Effector memory CD8-positive, alpha-beta T cell (primary cell): ENCODE measurements at regions not wholly inside any gene's neighbourhood (a gene's known extent, or its start where the extent isn't known, plus 50 kb on each side); places are given as distances from the start of the nearest gene placed in this dataset.

Experiments
- ATAC-seq: fragments of 150-1000 bp; cut with Tn5 transposase; replicated peaks from 2 replicates; pipeline ENCODE4 v1.10.0; 2021; ENCODE audit warnings: mild to moderate bottlenecking, moderate library complexity
- DNase-seq, 3 experiments: peaks; one replicate each; pipeline ENCODE4 v3.0.0; 2021
- H3K27ac Mint-ChIP-seq, 2 donors: one replicate each; pipeline ENCODE4 v1.8.0; 2022; ENCODE audit warnings: mild to moderate bottlenecking in 2 of 2, mixed read lengths in 2 of 2, moderate library complexity in 2 of 2
- H3K27me3 Mint-ChIP-seq, 2 donors: one replicate each; pipeline ENCODE4 v1.8.0; 2022; ENCODE audit warnings: mixed read lengths in 2 of 2
- H3K36me3 Mint-ChIP-seq: one replicate; pipeline ENCODE4 v1.8.0; 2022; ENCODE audit warnings: mild to moderate bottlenecking, moderate library complexity, mixed read lengths; ENCODE audit not compliant: insufficient read depth
- H3K4me1 Mint-ChIP-seq, 2 donors: one replicate each; pipeline ENCODE4 v1.8.0; 2022; ENCODE audit warnings: low read depth in 2 of 2, mixed read lengths in 2 of 2
- H3K4me3 Mint-ChIP-seq, 2 donors: one replicate each; pipeline ENCODE4 v1.8.0; 2022; ENCODE audit warnings: mild to moderate bottlenecking in 2 of 2, mixed read lengths in 2 of 2, moderate library complexity in 2 of 2
- H3K9me3 Mint-ChIP-seq, 2 donors: one replicate each; pipeline ENCODE4 v1.8.0; 2022; ENCODE audit warnings: mixed read lengths in 2 of 2

DNA sequence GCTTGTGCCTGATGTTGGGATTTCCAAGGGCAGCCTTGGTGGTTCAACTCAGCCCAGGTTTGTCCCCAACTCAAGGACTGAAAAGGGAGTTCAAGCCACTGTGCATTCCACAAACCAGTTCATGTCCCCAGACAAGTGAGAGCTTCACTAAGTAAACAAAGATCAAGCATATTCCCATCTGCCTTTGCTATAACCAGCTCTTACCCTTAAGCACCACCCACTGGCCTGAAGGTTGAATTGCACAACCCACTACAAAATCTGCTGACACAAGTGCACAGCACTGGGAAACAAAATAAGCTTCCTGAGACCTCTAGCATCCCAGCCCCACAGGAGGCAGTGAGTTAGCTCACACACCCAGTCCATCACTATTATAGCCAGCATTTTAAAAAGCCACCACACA lies 516.7 kb downstream of the NR4A2 start:
- DNase-seq, result no peak
- no peak for ATAC-seq
- H3K9me3 Mint-ChIP-seq, result peaks cover 6 to 9% of the 10 kb centered on the region in 2 donors
- no peak overlapping the region for H3K27ac Mint-ChIP-seq
- H3K4me1 Mint-ChIP-seq, result no peaks in the 10 kb centered on the region
- no peak overlapping the region for H3K4me3 Mint-ChIP-seq
- no peaks in the 10 kb centered on the region for H3K36me3 Mint-ChIP-seq
- no peaks in the 10 kb centered on the region for H3K27me3 Mint-ChIP-seq

DNA sequence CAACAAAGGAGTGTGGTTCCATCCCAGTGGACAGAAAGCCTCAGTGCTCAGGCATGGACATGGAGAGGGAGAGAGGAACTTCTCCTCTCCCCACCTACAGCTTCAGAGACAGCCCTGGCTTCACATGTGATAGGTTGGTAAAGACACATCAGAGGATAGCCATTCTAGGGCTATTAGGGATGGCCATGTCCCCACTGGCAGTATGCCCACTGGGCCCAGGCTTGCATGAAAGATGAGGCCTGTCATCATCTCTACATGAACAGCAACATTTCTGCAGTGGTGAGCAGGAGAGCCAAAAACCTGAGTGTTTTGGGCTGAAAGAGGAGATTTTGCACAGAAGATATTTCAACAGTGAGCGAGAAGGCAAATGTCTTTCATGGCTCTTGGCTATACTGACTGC lies 517.2 kb downstream of the NR4A2 start:
- Mint-ChIP-seq H3K27me3 (no peaks in the 10 kb centered on the region), H3K36me3 (no peaks in the 10 kb centered on the region), H3K4me1 (no peaks in the 10 kb centered on the region), H3K9me3 (peaks cover 6 to 8% of the 10 kb centered on the region in 2 donors), H3K4me3 (no peak overlapping the region), H3K27ac (no peak overlapping the region)
- DNase-seq (no peak), ATAC-seq (no peak)

DNA sequence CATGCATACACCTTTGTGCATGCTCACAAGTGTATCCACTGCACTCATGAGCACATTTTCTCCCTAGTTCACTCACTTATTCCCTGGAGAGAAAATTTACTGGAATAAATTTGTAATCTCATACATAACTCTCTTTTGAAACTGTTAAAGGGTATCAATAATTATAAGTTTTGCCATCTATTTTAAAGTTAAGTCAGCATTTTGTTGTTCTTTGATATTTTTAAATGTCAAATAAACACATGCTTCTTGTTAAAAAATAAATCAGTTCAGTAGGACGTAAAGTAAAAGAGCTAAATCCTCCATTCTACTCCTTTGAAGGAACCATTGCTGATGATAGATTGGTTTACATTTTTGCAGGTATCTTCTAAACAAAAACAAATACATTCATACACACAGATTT lies 522.1 kb downstream of the NR4A2 start:
- ATAC-seq (no peak), DNase-seq (no peak)
- no peaks in the 10 kb centered on the region for H3K27me3 Mint-ChIP-seq
- H3K27ac Mint-ChIP-seq, result no peak overlapping the region
- H3K4me3 Mint-ChIP-seq, result no peak overlapping the region
- peaks cover 4 to 6% of the 10 kb centered on the region in 2 donors for H3K9me3 Mint-ChIP-seq
- no peaks in the 10 kb centered on the region for H3K4me1 Mint-ChIP-seq
- no peaks in the 10 kb centered on the region for H3K36me3 Mint-ChIP-seq

- DNase-seq, result no peak
- Mint-ChIP-seq H3K36me3 (no peaks in the 10 kb centered on the region), H3K4me3 (no peak overlapping the region), H3K27ac (no peak overlapping the region), H3K4me1 (no peaks in the 10 kb centered on the region), H3K9me3 (peaks cover 0 to 7% of the 10 kb centered on the region in 2 donors), H3K27me3 (no peaks in the 10 kb centered on the region)
- no peak for ATAC-seq
Measured at GRCh38 chr2:155802888-155803287, 529.6 kb downstream of the NR4A2 start.

- no peaks in the 10 kb centered on the region for H3K36me3 Mint-ChIP-seq
- H3K27me3 Mint-ChIP-seq, result no peaks in the 10 kb centered on the region
- H3K9me3 Mint-ChIP-seq, result peaks cover 6 to 9% of the 10 kb centered on the region in 2 donors
- ATAC-seq, result no peak
- H3K4me1 Mint-ChIP-seq, result no peaks in the 10 kb centered on the region
- no peak for DNase-seq
- no peak overlapping the region for H3K4me3 Mint-ChIP-seq
- no peak overlapping the region for H3K27ac Mint-ChIP-seq
Measured at GRCh38 chr2:155792666-155793065, 539.9 kb downstream of the NR4A2 start.

DNA sequence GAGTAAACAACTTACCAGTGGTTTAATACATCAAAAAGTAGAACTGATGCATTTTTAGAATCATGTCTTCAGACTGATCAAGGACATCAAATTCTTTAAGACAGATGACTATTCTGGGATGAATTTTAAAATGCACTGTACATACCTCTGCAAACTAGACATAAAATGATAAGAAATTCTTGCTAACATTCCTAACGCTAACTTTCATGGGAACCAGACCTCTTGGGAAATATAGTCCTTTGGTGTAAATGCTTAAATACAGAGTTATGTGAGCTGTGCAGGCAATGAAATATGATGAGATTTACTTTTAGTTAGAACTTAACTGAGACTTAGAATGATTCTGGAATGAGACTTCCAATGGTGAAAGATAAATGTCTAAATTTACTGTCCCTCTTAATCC lies 562.0 kb downstream of the NR4A2 start:
- Mint-ChIP-seq H3K27ac (no peak overlapping the region), H3K27me3 (no peaks in the 10 kb centered on the region)

GRCh38 chr2:155766342-155767115 lies 566.0 kb downstream of the NR4A2 start:
- Mint-ChIP-seq H3K27me3 (no peaks in the 10 kb centered on the region), H3K9me3 (peaks cover 3 to 18% of the 10 kb centered on the region in 2 donors), H3K4me1 (no peaks in the 10 kb centered on the region), H3K4me3 (no peak overlapping the region), H3K27ac (no peak overlapping the region), H3K36me3 (no peaks in the 10 kb centered on the region)
- DNase-seq (no peak), ATAC-seq (no peak)

More for the DNA sequence above, 562.0 kb downstream of the NR4A2 start:
- DNase-seq (no peak), ATAC-seq (no peak)
- no peaks in the 10 kb centered on the region for H3K4me1 Mint-ChIP-seq
- H3K36me3 Mint-ChIP-seq, result no peaks in the 10 kb centered on the region
- H3K4me3 Mint-ChIP-seq, result no peak overlapping the region
- H3K9me3 Mint-ChIP-seq, result peaks cover 0 to 5% of the 10 kb centered on the region in 2 donors

- Mint-ChIP-seq H3K27me3 (no peaks in the 10 kb centered on the region), H3K36me3 (no peaks in the 10 kb centered on the region), H3K27ac (no peak overlapping the region), H3K9me3 (peaks cover 0 to 3% of the 10 kb centered on the region in 2 donors), H3K4me1 (no peaks in the 10 kb centered on the region), H3K4me3 (no peak overlapping the region)
- no peak for DNase-seq
- ATAC-seq, result no peak
Measured at GRCh38 chr2:155755481-155755880, 577.0 kb downstream of the NR4A2 start.

DNA sequence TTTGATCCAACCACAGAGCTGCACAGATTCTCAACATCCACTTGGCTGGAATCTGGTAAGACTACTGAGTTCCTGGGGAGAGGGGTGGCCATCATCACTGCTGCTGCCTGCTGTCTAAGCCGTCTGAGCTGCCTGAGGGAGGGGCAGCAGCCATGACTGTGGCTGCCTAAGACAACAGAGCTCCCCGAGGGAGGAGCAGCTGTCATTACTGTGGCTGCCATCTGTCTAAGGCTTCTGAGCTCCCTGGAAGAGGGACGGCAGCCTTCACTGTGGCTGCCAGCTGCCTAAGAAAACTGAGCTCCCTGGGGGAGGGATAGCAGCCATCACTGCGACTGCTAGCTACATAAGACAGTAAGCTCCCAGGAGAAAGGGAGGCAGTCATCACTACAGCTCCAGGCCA lies 584.4 kb downstream of the NR4A2 start:
- no peak for ATAC-seq

DNA sequence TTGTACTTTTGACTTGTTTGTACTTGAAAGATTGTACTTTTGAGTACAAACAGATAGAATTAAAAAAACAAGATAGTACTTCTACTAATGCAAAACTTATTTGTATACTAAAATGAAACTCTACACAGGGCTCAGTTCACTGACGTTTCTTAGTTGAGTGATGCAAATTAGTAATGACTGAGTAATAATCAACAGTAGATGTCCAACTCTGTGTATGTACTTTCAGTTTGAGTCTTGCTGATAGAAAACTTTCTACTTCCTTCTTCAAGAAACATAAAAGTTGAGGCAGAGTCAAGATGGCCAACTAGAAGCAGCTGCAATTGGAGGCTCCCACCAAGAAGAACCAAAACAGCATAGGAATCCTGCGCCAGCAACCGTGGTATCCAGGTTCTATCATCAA lies 585.0 kb downstream of the NR4A2 start:
- DNase-seq (no peak), ATAC-seq (no peak)
- no peak overlapping the region for H3K27ac Mint-ChIP-seq
- H3K27me3 Mint-ChIP-seq, result no peaks in the 10 kb centered on the region
- H3K4me1 Mint-ChIP-seq, result no peaks in the 10 kb centered on the region
- no peaks in the 10 kb centered on the region for H3K36me3 Mint-ChIP-seq
- H3K9me3 Mint-ChIP-seq, result peaks cover 0 to 5% of the 10 kb centered on the region in 2 donors
- no peak overlapping the region for H3K4me3 Mint-ChIP-seq

More for the DNA sequence above, 584.4 kb downstream of the NR4A2 start:
- no peaks in the 10 kb centered on the region for H3K27me3 Mint-ChIP-seq
- DNase-seq, result no peak
- no peaks in the 10 kb centered on the region for H3K36me3 Mint-ChIP-seq
- no peak overlapping the region for H3K27ac Mint-ChIP-seq
- no peaks in the 10 kb centered on the region for H3K4me1 Mint-ChIP-seq
- H3K4me3 Mint-ChIP-seq, result no peak overlapping the region
- peaks cover 0 to 5% of the 10 kb centered on the region in 2 donors for H3K9me3 Mint-ChIP-seq

DNA sequence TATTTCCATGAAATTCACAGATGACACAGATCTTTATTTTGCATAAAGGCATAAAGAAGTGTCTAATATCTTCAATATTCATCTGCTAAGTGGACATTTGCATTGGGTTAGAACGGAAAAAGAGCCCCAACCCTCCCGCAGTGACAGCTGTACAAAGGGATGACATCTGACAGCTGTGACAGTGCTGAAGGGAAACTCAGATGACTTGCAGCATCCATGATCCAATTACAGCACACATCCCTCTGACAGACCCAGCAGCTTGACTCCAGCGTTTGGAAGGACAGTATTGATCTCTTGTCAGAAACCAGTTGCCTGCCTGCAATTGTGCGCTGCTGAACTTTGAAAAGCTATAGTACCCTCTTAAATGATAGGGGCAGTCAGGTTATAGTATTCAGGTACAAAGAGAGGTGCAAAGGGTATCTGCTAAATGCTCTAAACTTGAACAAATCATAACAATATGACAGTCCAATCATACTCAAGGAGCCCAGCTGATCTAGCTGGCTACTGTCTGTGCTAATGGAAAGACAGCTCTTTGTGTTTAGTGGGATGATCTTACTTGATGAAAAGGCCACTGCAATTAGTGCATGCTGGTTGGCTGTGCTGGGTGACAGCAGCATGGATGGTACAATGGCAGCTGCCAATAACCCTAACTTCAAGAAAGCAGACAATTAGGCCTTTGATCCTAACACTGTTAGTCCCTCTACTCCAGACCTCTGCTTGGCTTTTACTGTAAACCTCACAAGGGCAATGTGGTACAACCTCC lies 599.2 kb downstream of the NR4A2 start:
- H3K4me1 Mint-ChIP-seq, result no peaks in the 10 kb centered on the region
- H3K4me3 Mint-ChIP-seq, result no peak overlapping the region
- H3K36me3 Mint-ChIP-seq, result no peaks in the 10 kb centered on the region
- ATAC-seq, result no peak
- H3K27me3 Mint-ChIP-seq, result no peaks in the 10 kb centered on the region
- H3K27ac Mint-ChIP-seq, result no peak overlapping the region
- H3K9me3 Mint-ChIP-seq, result no peaks in the 10 kb centered on the region
- no peak for DNase-seq

DNA sequence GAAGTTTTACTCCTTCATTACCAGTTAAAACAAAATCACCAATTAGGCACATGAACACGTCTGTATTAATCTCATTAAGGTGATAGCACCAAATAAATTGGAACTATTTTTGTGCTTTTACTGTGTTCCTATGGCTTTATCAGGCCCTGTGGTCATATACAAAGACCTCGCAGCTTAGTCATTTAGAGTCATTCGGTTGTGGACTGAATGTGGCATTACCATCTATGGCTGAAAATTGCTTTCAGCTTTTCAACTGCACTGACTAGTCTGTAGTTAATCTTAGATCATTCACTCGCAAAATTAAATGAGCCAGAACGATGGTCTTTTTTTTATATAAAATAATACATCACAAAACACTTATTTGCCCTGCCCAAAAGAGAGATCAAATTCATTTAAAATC lies 601.7 kb downstream of the NR4A2 start:
- no peak for ATAC-seq
- no peaks in the 10 kb centered on the region for H3K9me3 Mint-ChIP-seq
- no peaks in the 10 kb centered on the region for H3K27me3 Mint-ChIP-seq
- no peak for DNase-seq
- no peaks in the 10 kb centered on the region for H3K4me1 Mint-ChIP-seq
- no peak overlapping the region for H3K4me3 Mint-ChIP-seq
- H3K27ac Mint-ChIP-seq, result no peak overlapping the region
- no peaks in the 10 kb centered on the region for H3K36me3 Mint-ChIP-seq

DNA sequence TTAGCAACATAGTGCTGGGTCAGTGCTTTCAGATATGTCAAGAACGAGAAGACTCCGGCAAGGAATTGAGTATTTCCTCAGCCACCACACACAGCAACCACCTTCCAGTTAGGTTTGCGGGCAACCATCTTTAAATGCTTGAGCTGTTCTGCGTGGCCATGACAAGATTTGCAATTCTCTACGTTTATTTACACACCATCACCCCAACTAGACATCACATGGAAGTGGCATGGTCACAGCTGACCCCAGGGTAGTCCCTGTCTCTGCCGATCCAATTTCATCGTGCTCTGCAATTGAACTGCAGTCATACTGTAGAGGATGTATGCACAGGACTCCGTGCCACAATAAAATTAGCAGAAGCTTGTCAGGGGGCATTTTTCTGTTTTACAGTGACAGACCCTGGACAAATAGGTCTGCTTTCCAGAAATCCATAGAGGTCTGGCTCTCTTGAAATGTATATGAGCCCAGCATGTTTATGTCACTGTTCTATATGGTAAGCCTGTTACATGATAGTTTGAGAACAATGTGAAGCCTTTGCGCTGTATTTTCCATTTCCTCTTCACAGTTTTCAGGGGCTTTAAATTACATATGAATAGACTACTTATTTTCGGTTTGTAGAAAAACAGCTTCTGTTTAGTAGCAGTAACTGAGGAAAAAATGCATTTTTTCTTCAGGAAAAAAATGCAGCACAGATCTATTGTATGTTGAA lies 605.2 kb downstream of the NR4A2 start:
- H3K4me1 Mint-ChIP-seq, result no peaks in the 10 kb centered on the region
- H3K27ac Mint-ChIP-seq, result no peak overlapping the region
- ATAC-seq (no peak), DNase-seq (no peak)
- H3K4me3 Mint-ChIP-seq, result no peak overlapping the region
- no peaks in the 10 kb centered on the region for H3K36me3 Mint-ChIP-seq
- no peaks in the 10 kb centered on the region for H3K27me3 Mint-ChIP-seq
- no peaks in the 10 kb centered on the region for H3K9me3 Mint-ChIP-seq
